SK-N-MC (cell line): ENCODE measurements at regions not wholly inside any gene's neighbourhood (a gene's known extent, or its start where the extent isn't known, plus 50 kb on each side); places are given as distances from the start of the nearest gene placed in this dataset.

Experiments used
- EZH2 ChIP-seq: fragments of 200-600 bp; sonication (generic); IDR thresholded peaks from one replicate; pipeline ENCODE4 v1.6.1; 2017; ENCODE audit warnings: antibody characterized with exemption
- FOXP2 ChIP-seq: optimal IDR thresholded peaks from 2 replicates; pipeline ENCODE3; 2011; ENCODE audit warnings: mild to moderate bottlenecking, moderate library complexity; ENCODE audit not compliant: insufficient read depth; ENCODE audit errors: extremely low read length, control extremely low read depth
- POLR2AphosphoS5 ChIP-seq: IDR thresholded peaks from 2 replicates; pipeline ENCODE4 v1.6.1; 2012; ENCODE audit warnings: mild to moderate bottlenecking, low read depth, low read length, borderline replicate concordance

DNA sequence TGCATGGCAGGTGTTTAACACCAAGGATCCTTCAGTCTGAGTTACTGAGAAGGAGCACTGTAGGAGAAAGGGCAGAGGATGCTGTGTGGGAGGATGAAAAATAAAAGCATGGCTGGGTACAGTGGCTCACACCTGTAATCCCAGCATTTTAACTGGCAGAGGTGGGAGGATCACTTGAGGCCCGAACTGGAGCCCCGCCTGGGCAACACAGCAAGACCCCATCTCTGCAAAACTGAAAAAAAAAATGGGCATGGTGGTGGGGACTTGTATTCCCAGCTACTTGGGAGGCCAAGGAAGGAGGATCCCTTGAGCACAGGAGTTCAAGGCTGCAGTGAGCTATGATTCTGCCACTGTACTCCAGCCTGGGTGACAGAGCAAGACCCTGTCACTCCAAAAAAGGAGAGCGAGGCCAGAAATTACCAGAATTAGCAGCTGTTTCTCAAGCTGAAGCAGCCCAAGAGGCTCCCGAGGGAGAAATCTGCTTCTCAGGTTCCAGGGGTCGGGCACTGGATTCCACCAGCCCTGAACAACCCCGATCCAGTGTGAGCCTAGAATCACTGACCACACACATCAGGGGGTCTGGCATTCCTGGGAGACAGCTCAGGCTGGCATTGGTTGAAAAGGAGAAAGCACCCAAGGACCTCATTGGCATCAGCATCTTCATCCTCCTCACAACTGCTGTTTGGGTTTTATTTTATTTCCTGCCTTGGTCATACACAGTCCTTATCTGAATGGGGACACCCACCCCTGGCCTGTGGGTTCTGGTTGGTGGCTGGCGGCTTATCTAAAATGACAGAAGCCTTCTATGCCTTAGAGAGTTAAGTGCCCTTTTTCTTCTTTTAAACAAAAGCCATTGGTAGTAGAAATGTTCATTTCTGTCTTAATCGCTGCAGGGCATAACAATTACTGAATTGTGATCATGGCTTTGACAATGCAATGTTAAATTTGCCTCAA is 66.3 kb upstream of the TRIM2 start:
- TF ChIP-seq POLR2AphosphoS5, result no peak
- TF ChIP-seq FOXP2, result no peak
- no peak for TF ChIP-seq EZH2
